BLaER1 treated with 17β-estradiol and CSF1 and Interleukin-3, amounts not matched to agents 10 nM and 100 nM (cell line): ENCODE measurements at regions not wholly inside any gene's neighbourhood (a gene's known extent, or its start where the extent isn't known, plus 50 kb on each side); places are given as distances from the start of the nearest gene placed in this dataset.
A peak's percentile ranks its signal among the peaks of the same experiment; 100 is the strongest.

ENCODE experiments used
- H3K27ac ChIP-seq, 11 experiments: shearing (Covaris generic); formaldehyde crosslinking; 2 replicates each; pipeline ENCODE4 v1.8.1; 2022
- H3K27me3 ChIP-seq, 11 experiments: shearing (Covaris generic); formaldehyde crosslinking; 2 replicates each; pipeline ENCODE4 v1.8.1; 2022
- H3K36me3 ChIP-seq, 11 experiments: shearing (Covaris generic); formaldehyde crosslinking; 2 replicates each; pipeline ENCODE4 v1.8.1; 2022
- H3K4me1 ChIP-seq, 10 experiments: shearing (Covaris generic); formaldehyde crosslinking; 2 replicates each; pipeline ENCODE4 v1.8.1; 2022
- H3K4me2 ChIP-seq, 11 experiments: shearing (Covaris generic); formaldehyde crosslinking; 2 replicates each; pipeline ENCODE4 v1.8.1; 2022
- H3K4me3 ChIP-seq, 10 experiments: shearing (Covaris generic); formaldehyde crosslinking; 2 replicates each; pipeline ENCODE4 v1.8.1; 2022
- H3K9ac ChIP-seq, 11 experiments: shearing (Covaris generic); formaldehyde crosslinking; 2 replicates each; pipeline ENCODE4 v1.8.1; 2022
- H3K9me3 ChIP-seq, 11 experiments: shearing (Covaris generic); formaldehyde crosslinking; replicated peaks in 1 of 11; 2 replicates each; pipeline ENCODE4 v1.8.1; 2022
- H4K20me1 ChIP-seq, 11 experiments: shearing (Covaris generic); formaldehyde crosslinking; 2 replicates each; pipeline ENCODE4 v1.8.1; 2022
- Cebpa-rat ChIP-seq, 11 experiments: shearing (Covaris generic); IDR thresholded peaks; 2 replicates each; pipeline ENCODE4 v1.8.1; 2022

DNA sequence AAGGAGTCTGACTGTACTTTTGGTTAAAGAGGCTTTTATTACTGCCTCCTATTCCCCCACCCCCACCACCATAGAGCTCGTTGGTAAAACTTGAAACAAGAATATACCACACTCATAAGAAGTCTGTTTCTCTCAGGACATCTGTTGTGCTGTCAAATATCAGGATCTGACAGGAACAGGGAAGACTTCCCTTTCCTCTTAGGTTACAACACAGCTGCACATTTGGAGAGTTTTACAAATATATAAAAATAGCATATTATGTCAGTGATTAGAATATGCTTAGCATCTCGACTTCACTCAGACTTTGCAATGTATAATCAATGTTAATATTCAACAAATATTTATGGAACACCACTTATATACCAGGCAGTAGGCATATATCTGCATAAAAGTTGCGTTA lies 439.6 kb upstream of the REG3G start:
- H3K27ac ChIP-seq: no peak overlapping the region
- no peaks in the 10 kb centered on the region for H3K4me1 ChIP-seq
- H3K36me3 ChIP-seq: no peaks in the 10 kb centered on the region
- H3K9ac ChIP-seq: no peak overlapping the region
- H4K20me1 ChIP-seq: no peaks in the 10 kb centered on the region
- H3K27me3 ChIP-seq: no peaks in the 10 kb centered on the region
- H3K4me2 ChIP-seq: no peak overlapping the region
- TF ChIP-seq Cebpa-rat (IDR thresholded peaks at IDR 0.05): no peak
- no peaks in the 10 kb centered on the region for H3K9me3 ChIP-seq
- H3K4me3 ChIP-seq: no peak overlapping the region

DNA sequence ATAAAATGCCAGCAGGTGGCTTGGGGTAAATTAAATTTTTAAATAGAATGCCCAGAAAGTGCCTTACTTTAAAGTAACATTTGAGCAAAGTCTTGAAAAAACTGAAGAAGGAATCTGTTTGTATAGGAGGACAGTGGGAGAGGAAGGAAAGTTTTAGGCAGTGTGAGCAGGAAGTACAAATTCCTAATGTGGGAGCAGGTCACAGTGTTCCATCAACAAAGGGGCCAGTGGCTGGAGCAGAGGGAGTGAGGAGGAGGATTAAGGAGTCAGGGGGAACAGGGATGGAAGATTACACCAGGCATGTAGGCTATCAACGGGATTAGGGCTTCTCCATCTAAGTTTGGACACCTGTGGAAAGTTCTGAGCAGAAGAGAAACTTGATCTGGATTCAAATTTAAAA lies 439.2 kb upstream of the REG3G start:
- H4K20me1 ChIP-seq: no peaks in the 10 kb centered on the region
- no peak for TF ChIP-seq Cebpa-rat (IDR thresholded peaks at IDR 0.05)
- no peak overlapping the region for H3K4me2 ChIP-seq
- H3K4me1 ChIP-seq: no peaks in the 10 kb centered on the region
- H3K36me3 ChIP-seq: no peaks in the 10 kb centered on the region
- no peak overlapping the region for H3K27ac ChIP-seq
- H3K9ac ChIP-seq: no peak overlapping the region
- no peaks in the 10 kb centered on the region for H3K27me3 ChIP-seq
- no peaks in the 10 kb centered on the region for H3K9me3 ChIP-seq
- H3K4me3 ChIP-seq: no peak overlapping the region

DNA sequence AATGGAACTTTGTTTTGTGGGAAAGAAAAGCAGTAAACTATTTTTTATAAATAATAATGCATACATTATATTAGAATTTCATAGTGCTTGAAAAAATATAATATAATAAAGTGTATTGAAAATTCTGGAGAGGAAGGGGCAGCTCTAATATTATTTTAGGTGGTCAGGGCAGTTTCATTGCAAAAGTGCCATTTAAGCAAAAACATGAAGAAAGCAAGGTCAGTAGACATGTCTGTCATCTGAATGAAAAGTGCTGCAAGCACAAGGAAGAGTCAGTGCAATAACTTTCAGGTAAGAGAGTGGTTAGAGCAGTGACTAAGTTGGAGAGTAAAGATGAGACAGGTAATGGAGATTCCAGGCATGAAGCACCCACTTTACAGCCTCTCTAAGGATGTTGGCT lies 435.6 kb upstream of the REG3G start:
- no peak for TF ChIP-seq Cebpa-rat (IDR thresholded peaks at IDR 0.05)
- no peaks in the 10 kb centered on the region for H3K27me3 ChIP-seq

DNA sequence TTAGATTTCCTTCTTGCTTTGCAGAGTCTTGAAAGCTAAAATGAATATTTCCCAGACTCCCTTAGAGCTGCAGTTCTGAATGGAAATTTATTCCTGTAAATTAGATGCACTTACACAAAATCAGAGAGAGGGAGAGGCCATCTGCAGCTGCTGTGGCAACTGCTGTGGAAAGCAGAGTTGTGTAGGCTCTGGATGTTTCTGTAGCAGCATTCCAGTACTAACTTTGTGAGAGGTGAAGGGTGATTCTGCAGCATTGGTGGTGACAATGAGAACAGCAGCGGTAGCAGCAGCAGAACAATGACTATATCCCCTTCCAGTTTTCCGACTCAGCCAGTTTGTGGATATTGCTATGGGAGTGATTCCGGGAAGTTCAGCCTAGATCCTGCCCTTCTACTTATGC lies 433.0 kb upstream of the REG3G start:
- Histone ChIP-seq H3K4me1 (no peaks in the 10 kb centered on the region), H3K27me3 (no peaks in the 10 kb centered on the region), H3K36me3 (no peaks in the 10 kb centered on the region), H3K4me2 (no peak overlapping the region), H3K4me3 (no peak overlapping the region), H3K27ac (no peak overlapping the region), H4K20me1 (no peaks in the 10 kb centered on the region), H3K9ac (no peak overlapping the region), H3K9me3 (no peaks in the 10 kb centered on the region)
- no peak for TF ChIP-seq Cebpa-rat (IDR thresholded peaks at IDR 0.05)

More for the DNA sequence above, 435.6 kb upstream of the REG3G start:
- no peak overlapping the region for H3K4me3 ChIP-seq
- H3K9me3 ChIP-seq: no peaks in the 10 kb centered on the region
- H3K4me1 ChIP-seq: no peaks in the 10 kb centered on the region
- H3K9ac ChIP-seq: no peak overlapping the region
- no peaks in the 10 kb centered on the region for H4K20me1 ChIP-seq
- no peaks in the 10 kb centered on the region for H3K36me3 ChIP-seq
- no peak overlapping the region for H3K4me2 ChIP-seq
- H3K27ac ChIP-seq: no peak overlapping the region

DNA sequence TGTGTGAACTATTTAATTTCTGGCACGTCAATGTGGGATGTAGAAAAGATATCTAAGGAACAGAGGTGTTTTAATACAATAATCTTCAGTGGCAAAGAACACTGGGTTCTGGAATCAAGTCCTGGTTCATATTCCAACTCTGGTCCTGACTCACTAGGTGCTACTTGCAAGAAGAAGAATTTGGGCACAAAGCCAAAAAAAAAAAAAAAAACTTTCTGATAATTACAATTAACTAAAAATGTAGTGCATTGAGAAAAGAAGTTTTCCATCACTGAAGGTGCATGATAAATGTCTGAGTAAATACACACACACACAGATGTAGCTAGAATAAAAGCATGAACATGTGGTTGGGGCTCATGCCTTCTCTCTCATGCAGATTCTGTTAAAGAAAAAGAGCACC lies 424.4 kb upstream of the REG3G start:
- no peaks in the 10 kb centered on the region for H3K36me3 ChIP-seq

DNA sequence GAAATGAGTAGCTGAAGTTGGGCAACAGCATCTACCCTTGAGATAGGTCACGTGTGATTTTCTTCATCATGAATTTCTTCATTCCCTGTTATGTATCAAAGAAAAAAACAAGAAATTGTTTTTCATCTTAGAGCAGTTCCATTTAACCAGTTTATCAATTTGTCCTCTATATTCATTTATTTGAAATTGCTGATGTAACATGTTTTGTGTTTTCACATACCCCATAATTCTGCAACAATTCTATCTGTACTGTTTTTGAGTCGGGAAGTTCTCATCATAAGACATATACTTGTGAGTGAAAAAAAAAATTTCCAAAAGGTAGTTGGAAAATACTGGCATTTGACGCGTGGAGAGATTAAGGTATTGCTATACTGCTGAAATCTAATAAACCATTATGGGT lies 422.6 kb upstream of the REG3G start:
- H3K4me1 ChIP-seq: no peaks in the 10 kb centered on the region
- no peak for TF ChIP-seq Cebpa-rat (IDR thresholded peaks at IDR 0.05)
- H3K36me3 ChIP-seq: no peaks in the 10 kb centered on the region
- H3K27ac ChIP-seq: no peak overlapping the region
- no peak overlapping the region for H3K4me3 ChIP-seq
- no peak overlapping the region for H3K9ac ChIP-seq
- no peak overlapping the region for H3K4me2 ChIP-seq
- no peaks in the 10 kb centered on the region for H4K20me1 ChIP-seq
- no peaks in the 10 kb centered on the region for H3K27me3 ChIP-seq
- H3K9me3 ChIP-seq: no peaks in the 10 kb centered on the region

More for the DNA sequence above, 424.4 kb upstream of the REG3G start:
- no peak for TF ChIP-seq Cebpa-rat (IDR thresholded peaks at IDR 0.05)
- Histone ChIP-seq H3K27ac (no peak overlapping the region), H3K4me2 (no peak overlapping the region), H3K4me1 (no peaks in the 10 kb centered on the region), H3K27me3 (no peaks in the 10 kb centered on the region), H3K9ac (no peak overlapping the region), H4K20me1 (no peaks in the 10 kb centered on the region), H3K9me3 (no peaks in the 10 kb centered on the region), H3K4me3 (no peak overlapping the region)

DNA sequence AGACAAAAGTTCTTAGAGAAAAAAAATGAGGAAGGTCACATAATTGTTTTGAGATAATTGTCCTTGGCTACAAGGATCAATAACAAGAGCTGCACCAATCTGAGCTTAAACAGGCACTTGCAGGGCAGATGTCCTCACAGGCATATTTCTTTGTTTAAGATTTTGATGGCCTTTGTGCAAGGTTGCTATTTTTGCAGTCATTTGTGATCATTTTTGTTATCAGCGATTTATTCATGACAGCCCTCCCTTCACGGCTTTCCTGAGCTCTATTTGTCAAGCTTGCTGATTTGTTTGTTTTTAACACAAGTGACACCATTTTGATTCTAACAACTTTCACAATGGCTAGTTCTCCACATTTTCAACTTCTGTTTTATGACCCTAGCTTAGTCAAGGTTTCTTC lies 418.6 kb upstream of the REG3G start:
- Histone ChIP-seq H3K9ac (no peak overlapping the region), H3K4me2 (no peak overlapping the region), H3K36me3 (no peaks in the 10 kb centered on the region), H3K27ac (no peak overlapping the region), H3K4me1 (no peaks in the 10 kb centered on the region), H3K4me3 (no peak overlapping the region), H3K9me3 (no peaks in the 10 kb centered on the region), H4K20me1 (no peaks in the 10 kb centered on the region), H3K27me3 (no peaks in the 10 kb centered on the region)
- TF ChIP-seq Cebpa-rat (IDR thresholded peaks at IDR 0.05): no peak

DNA sequence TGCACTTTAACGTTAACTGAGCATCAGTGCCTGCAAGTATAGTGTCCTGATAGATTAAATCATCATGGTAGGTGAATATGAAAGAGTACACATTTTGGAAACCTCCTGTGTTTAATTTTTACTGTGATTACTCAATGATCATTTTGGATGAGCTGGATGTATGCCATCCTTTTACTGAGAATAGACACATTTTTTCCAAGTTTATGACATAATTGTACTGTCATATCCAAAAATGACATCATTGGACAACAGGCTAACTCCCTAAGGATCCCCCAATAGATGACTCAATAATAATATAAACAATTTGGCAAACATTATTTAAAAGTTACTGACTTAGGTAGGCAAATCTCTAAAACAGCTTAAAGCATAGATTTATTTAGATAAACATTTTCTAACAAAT lies 410.8 kb upstream of the REG3G start:
- H3K27me3 ChIP-seq: no peaks in the 10 kb centered on the region
- H3K36me3 ChIP-seq: no peaks in the 10 kb centered on the region
- no peak overlapping the region for H3K27ac ChIP-seq
- no peaks in the 10 kb centered on the region for H3K4me1 ChIP-seq
- no peak for TF ChIP-seq Cebpa-rat (IDR thresholded peaks at IDR 0.05)
- H3K4me2 ChIP-seq: no peak overlapping the region
- H3K9ac ChIP-seq: no peak overlapping the region
- no peaks in the 10 kb centered on the region for H4K20me1 ChIP-seq
- no peak overlapping the region for H3K4me3 ChIP-seq
- no peaks in the 10 kb centered on the region for H3K9me3 ChIP-seq

DNA sequence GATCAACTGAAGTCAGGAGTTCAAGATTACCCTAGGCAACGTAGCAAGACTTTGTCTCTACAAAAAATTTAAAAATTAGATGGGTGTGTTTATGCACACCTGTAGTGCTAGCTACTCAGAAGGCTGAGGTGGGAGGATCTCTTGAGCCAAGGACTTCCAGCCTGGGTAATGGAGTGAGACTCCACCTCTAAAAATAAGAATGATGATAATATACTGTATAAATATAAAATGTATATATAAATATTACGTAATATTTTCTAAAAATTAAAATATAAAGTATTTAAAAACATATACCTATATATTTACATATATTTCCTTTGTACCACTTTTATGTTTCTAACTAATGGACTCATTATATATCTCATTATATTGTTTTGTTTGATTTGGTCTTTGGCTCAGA lies 409.5 kb upstream of the REG3G start:
- H3K36me3 ChIP-seq: no peaks in the 10 kb centered on the region
- no peaks in the 10 kb centered on the region for H3K9me3 ChIP-seq
- no peak overlapping the region for H3K4me2 ChIP-seq
- no peaks in the 10 kb centered on the region for H4K20me1 ChIP-seq
- no peak overlapping the region for H3K27ac ChIP-seq
- no peaks in the 10 kb centered on the region for H3K4me1 ChIP-seq
- H3K4me3 ChIP-seq: no peak overlapping the region
- no peak overlapping the region for H3K9ac ChIP-seq
- TF ChIP-seq Cebpa-rat (IDR thresholded peaks at IDR 0.05): peak in 5 of 11 experiments; percentile 19 to 75 (median 43); a peak in 4 of 22 replicates
- H3K27me3 ChIP-seq: no peaks in the 10 kb centered on the region

DNA sequence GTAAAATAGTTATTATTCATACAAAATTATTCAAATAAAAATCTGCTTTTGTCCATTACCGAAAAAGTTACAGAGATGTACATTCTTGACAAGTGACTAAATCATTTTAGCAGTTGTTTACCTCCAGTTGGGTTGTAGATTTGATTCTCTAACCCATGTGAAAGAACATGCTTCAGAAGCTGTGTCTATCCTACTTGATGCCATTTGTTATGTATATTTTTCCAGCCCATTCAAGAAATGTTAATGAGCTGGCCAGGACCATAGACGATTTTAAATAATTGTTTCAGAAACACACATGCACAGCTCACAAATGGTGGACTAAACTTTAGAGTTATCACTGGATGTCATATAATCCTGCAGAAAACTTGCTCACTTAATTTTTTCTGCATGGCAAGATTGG lies 391.1 kb upstream of the REG3G start:
- H3K4me3 ChIP-seq: no peak overlapping the region
- no peaks in the 10 kb centered on the region for H4K20me1 ChIP-seq
- H3K4me1 ChIP-seq: no peaks in the 10 kb centered on the region
- H3K9me3 ChIP-seq: no peaks in the 10 kb centered on the region
- no peak overlapping the region for H3K9ac ChIP-seq
- H3K4me2 ChIP-seq: no peak overlapping the region
- TF ChIP-seq Cebpa-rat (IDR thresholded peaks at IDR 0.05): no peak
- no peaks in the 10 kb centered on the region for H3K27me3 ChIP-seq
- no peak overlapping the region for H3K27ac ChIP-seq
- H3K36me3 ChIP-seq: no peaks in the 10 kb centered on the region

DNA sequence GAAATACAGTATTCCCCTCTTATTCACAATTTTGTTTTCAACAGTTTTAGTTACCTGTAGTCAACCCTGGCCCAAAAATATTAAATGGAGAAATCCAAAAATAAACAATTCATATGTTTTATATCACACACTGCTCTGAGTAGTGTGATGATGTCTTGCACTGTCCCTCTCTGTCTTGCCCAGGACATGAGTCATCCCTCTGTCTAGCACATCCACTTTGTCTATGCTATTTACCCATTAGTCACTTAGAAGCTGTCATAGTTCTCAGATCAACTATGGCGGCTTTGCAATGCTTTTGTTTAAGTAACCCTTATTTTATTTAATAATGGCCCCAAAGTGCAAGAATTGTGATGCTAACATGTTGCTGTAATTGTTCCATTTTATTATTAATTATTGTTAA lies 380.6 kb upstream of the REG3G start:
- Histone ChIP-seq H3K4me3 (no peak overlapping the region), H3K36me3 (no peaks in the 10 kb centered on the region), H3K4me1 (no peaks in the 10 kb centered on the region), H3K4me2 (no peak overlapping the region), H4K20me1 (no peaks in the 10 kb centered on the region), H3K27me3 (no peaks in the 10 kb centered on the region), H3K9ac (no peak overlapping the region), H3K27ac (no peak overlapping the region), H3K9me3 (no peaks in the 10 kb centered on the region)
- TF ChIP-seq Cebpa-rat (IDR thresholded peaks at IDR 0.05): no peak
